ENCODE measurements at regions not wholly inside any gene's neighbourhood (a gene's known extent, or its start where the extent isn't known, plus 50 kb on each side); places are given as distances from the start of the nearest gene placed in this dataset.

DNA sequence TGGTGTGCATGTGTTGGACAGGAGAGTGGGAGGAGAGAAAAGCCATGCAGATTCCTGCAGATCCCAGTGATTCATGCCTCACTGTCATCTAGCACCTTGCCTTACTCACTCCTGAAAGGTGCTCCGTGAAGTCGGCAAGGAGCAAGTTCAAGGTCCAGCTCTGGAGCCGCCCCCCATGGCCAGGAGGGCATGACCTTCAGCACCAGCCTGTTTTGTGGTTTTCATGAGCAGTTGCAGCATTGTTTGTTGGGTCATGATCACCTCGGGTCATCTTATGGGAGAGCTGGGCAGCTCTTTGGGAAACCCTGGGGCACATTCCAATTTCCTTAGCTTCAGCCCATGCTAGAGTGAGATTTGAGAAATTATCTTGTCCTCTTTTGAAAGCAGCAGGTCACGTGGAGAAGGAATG is 137.5 kb upstream of the IRX3 start:
- TF ChIP-seq HOXA7 (CRISPR knock-in tag; IDR thresholded peaks at IDR 0.05): no peak
- TF ChIP-seq, protein P1, sequence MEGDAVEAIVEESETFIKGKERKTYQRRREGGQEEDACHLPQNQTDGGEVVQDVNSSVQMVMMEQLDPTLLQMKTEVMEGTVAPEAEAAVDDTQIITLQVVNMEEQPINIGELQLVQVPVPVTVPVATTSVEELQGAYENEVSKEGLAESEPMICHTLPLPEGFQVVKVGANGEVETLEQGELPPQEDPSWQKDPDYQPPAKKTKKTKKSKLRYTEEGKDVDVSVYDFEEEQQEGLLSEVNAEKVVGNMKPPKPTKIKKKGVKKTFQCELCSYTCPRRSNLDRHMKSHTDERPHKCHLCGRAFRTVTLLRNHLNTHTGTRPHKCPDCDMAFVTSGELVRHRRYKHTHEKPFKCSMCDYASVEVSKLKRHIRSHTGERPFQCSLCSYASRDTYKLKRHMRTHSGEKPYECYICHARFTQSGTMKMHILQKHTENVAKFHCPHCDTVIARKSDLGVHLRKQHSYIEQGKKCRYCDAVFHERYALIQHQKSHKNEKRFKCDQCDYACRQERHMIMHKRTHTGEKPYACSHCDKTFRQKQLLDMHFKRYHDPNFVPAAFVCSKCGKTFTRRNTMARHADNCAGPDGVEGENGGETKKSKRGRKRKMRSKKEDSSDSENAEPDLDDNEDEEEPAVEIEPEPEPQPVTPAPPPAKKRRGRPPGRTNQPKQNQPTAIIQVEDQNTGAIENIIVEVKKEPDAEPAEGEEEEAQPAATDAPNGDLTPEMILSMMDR (IDR thresholded peaks at IDR 0.05): no peak

Data from A549 (cell line).